ENCODE measurements at regions not wholly inside any gene's neighbourhood (a gene's known extent, or its start where the extent isn't known, plus 50 kb on each side); places are given as distances from the start of the nearest gene placed in this dataset.

- peak; percentile 47 to 57 for DNase-seq
Measured at GRCh38 chr18:11259469-11260150, 110.2 kb upstream of the PIEZO2 start.

DNA sequence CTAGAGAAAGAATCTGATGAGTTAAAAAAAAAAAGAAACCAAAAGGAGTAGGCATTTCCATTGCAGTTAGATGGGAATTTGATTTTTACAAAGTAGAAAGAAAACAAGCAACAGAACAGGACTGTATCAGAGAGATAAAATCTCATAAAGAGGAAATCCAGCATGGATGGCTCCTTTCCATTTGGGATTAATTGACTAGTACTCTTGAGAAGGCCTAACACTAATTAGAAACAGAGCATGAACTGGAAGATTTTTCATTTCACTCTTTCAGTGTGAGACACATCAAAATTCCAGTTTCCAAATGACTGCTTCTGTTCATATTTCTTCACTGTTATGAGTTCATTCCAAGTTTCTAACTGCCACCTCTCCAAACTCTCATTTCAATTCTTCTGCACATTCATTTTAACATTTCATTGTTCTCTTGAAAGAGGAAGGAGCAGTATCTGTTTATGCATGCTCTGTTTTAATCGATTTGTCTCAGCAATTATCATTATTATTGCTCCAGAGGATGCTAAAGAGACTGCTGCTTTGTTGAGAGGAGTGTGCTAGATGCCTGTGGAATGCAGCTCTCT is 108.8 kb upstream of the PIEZO2 start:
- DNase-seq: no peak

GRCh38 chr18:11256251-11256650 is 106.9 kb upstream of the PIEZO2 start:
- no peak for DNase-seq

DNA sequence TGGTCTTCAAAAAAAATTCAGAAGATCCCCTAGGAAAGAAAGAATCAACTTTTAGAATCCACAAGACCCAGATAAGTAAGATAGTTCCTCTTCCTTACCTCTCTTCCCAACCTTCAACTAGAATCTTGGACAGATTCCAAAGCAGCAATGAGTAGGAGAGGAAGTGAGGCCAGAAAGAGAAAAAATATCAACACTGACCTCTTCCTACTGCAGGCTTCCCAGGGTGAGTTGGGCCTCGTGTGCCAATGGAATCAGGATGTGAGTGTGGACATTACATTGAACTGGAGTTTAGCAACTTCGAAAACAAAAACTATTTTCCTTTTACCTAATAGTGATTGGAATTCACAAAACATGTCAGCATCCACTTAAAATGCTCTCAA is 102.5 kb upstream of the PIEZO2 start:
- DNase-seq: peak; percentile 18 to 22

DNA sequence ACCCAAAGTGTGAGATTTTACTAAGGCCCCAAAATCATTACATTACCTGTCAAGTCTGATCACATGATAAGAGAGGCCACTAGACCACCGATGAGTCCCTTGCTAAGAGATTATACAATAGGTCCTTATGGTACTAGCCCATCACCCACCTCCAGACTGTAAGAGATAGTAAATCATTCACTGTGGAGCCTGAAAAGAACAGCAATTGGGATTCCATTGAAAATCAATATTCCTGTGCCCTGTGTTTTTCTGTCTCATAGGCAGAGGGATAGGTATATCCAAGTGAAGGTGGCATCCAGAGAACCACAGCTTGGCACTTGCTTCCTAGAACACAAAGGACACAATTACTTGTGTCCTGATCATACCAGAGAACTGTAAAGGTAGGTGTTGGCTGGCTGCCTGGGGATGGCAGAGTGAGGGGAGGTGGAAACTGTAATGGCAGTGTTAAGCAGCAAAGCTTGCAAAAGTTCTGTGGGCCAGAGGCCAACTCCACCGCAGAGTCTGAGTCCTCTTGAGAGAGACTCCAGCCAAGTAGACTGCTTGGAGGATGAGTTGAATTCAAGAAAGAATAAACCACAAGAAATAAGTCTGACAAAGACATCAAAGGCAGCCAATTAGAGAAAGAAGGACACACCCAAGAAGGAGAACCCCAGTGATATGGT is 102.0 kb upstream of the PIEZO2 start:
- no peak for DNase-seq

- DNase-seq: no peak
Measured at GRCh38 chr18:11249391-11249790, 100.0 kb upstream of the PIEZO2 start.

GRCh38 chr18:11247381-11247970 is 98.1 kb upstream of the PIEZO2 start:
- DNase-seq: no peak

DNA sequence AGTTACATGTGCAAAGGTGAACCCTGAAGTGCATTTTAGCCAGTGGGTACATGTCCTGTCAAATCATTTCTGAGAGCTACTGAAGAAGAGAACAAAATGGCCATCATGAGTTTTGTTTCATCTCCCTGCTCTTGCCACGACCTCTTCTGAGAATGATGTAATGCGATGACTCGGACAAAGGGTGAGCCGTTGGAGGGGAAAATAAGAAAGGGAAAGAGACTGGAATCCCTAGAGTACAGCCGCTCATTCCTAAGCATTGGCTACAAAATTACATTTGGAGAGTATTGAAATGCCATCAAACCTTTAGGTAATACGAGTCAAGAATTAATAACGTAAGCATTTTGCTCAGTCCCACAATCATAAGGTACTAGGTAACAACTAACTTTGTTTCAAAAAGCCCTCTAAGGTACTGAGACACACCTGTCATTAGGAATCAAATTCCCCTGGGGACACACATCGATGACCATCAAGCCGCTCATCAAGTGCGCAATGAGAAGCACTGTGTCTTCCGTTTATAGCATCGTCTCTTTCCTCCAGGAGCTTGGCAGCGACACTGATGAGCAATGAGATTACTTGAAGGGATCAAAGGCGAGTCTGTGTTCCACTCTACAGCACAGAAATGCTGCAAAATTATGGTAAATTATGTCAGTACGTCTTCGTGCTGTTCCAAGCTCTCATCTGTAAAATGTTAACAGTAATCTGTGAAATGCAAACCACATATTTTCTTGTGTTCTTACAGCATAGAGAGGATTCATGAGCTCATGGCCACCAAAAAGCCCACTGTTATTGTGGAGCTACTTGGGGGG is 97.3 kb upstream of the PIEZO2 start:
- DNase-seq: no peak

GRCh38 chr18:11245879-11246278 is 96.5 kb upstream of the PIEZO2 start:
- DNase-seq: no peak

DNA sequence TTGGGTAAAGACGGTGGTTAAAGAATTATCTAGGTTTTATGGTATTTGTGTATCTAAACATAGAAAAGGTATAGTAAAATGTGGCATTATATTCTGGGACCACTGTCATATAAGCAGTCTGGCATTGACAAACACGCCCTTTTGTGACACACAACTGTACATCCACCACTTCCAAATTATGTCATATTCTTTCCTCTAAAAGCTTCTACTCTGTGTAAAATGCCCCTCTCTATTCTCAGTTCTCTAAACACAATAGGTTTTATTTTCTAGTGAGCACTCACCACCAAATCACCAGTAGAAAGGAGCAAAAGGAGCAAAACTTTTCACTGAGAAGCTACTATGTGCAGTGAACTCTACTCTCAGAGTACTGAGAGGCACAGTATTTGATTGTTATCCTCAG is 88.1 kb upstream of the PIEZO2 start:
- no peak for DNase-seq

- DNase-seq: no peak
Measured at GRCh38 chr18:11237066-11237465, 87.7 kb upstream of the PIEZO2 start.

- no peak for DNase-seq
Measured at GRCh38 chr18:11224153-11224552, 74.8 kb upstream of the PIEZO2 start.

GRCh38 chr18:11219571-11219970 is 70.2 kb upstream of the PIEZO2 start:
- no peak for DNase-seq

DNA sequence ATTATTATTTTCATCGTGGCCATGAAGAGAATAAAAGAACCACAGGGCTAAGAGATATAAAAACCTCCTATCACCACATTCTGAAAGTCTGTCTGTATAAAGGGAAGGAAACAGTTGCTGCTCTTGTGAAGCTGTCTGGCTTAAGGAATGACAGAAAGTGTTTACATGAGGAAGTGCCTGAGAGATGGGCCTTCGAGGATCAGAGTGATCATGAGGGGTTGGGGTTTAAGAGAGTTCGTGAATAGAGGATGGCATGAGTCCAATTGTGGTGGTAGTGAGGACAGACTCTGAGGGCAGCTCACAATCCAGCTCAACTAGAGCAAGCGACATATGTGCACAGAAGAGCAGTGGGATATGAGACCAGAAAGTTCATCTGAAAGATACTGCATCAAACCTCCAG is 65.8 kb upstream of the PIEZO2 start:
- DNase-seq: no peak

- no peak for DNase-seq
Measured at GRCh38 chr18:11204020-11204419, 54.7 kb upstream of the PIEZO2 start.

DNA sequence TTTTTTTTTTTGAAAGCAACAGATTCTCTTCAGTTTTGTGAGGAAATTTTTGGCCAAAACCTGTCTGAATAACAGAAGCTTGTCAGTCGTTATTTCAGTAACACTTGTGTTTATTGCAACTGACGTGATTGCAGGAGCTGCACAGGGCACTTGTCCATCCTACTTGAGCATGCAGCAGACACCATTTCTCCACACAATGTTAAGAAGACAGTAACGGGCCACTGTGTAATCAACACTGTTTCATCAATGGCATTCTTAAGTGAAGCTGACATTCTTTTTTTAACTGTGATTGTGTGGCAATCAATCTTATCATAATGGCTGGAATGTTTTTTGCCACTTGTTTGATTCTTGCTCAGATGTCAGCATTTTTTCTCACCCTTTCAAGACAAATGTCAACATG is 50.1 kb upstream of the PIEZO2 start:
- no peak for DNase-seq

All from inflammatory macrophage treated with lipopolysaccharide for 1 hour (primary cell).